ENCODE measurements at regions not wholly inside any gene's neighbourhood (a gene's known extent, or its start where the extent isn't known, plus 50 kb on each side); places are given as distances from the start of the nearest gene placed in this dataset.

DNA sequence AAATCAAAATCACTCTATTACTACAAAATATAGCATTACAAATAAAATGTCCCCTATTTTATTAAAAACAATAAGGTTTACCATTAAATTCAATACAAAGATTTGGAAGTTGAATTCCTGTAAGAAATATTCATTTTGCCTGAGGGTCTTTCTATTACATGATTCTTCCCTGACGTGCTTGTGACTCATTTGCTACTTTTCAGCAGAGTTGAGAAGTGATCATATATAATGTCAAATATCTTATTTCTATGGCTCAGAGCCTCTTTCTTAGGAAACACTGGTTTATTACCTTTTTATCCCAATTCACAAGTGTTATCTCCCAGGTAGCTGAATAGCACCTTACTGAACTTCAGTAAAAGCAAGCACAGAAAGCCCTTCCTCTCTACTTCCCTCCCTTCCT, 65.2 kb upstream of the CNTN5 start:
- Histone ChIP-seq H3K9ac (ENCODE audit: low read length) (no peak overlapping the region), H3K4me3 (ENCODE audit: control extremely low read depth in 1 of 5, extremely low read depth in 1 of 5, insufficient read depth in 1 of 5, low read depth in 2 of 5, low read length in 4 of 5) (no peak overlapping the region), H2AFZ (ENCODE audit: insufficient read depth, low read depth, low read length, poor library complexity, severe bottlenecking) (no peak overlapping the region), H3K79me2 (ENCODE audit: control insufficient read depth, insufficient read depth, low read length) (no peaks in the 10 kb centered on the region), H3K4me1 (ENCODE audit: control insufficient read depth in 2 of 2, insufficient read depth in 2 of 2, low read length in 2 of 2) (no peaks in the 10 kb centered on the region), H3K27me3 (replicated peaks in 1 of 4; ENCODE audit: control extremely low read depth in 1 of 4, control insufficient read depth in 3 of 4, insufficient read depth in 4 of 4, low read length in 3 of 4) (no peaks in the 10 kb centered on the region), H3K4me2 (replicated peaks; ENCODE audit: low read depth, low read length, poor library complexity, severe bottlenecking) (no peak overlapping the region), H3K9me3 (ENCODE audit: control extremely low read depth in 1 of 3, control insufficient read depth in 2 of 3, insufficient read depth in 1 of 3, low read length in 2 of 3) (no peaks in the 10 kb centered on the region), H4K20me1 (ENCODE audit: control insufficient read depth, insufficient read depth, low read length, poor library complexity, severe bottlenecking) (no peaks in the 10 kb centered on the region), H3K36me3 (replicated peaks in 1 of 2; ENCODE audit: control extremely low read depth in 1 of 2, control insufficient read depth in 1 of 2, extremely low read depth in 1 of 2, insufficient read depth in 2 of 2, low read length in 1 of 2) (no peaks in the 10 kb centered on the region), H3K27ac (ENCODE audit: low read length in 2 of 2) (no peak overlapping the region)
- TF ChIP-seq CTCF (IDR thresholded peaks at IDR 0.05) (no peak), EZH2 (IDR thresholded peaks at IDR 0.05; ENCODE audit: borderline replicate concordance, insufficient read depth, low read depth, low read length, poor library complexity, severe bottlenecking) (no peak)
- Mint-ChIP-seq H3K27me3 (no peaks in the 10 kb centered on the region), H3K4me1 (no peaks in the 10 kb centered on the region), H3K4me3 (no peak overlapping the region), H3K9me3 (ENCODE audit: insufficient read depth) (peaks cover 8% of the 10 kb centered on the region), H3K27ac (no peak overlapping the region)
- ChIA-PET CTCF (no interaction called here), POLR2A (no interaction called here)
- intact Hi-C loops (cut with micrococcal nuclease), result no loop called here
- ATAC-seq (ENCODE audit: low read depth) (no peak), DNase-seq (no peak)
- WGBS (ENCODE audit: insufficient coverage), result no CpG with 5 or more reads among the region's 1 CpG

GRCh38 chr11:98964146-98964545, 56.6 kb upstream of the CNTN5 start:
- no peak overlapping the region for H3K4me3 ChIP-seq (ENCODE audit: control extremely low read depth in 1 of 5, extremely low read depth in 1 of 5, insufficient read depth in 1 of 5, low read depth in 2 of 5, low read length in 4 of 5)
- no peak overlapping the region for H3K4me2 ChIP-seq (replicated peaks; ENCODE audit: low read depth, low read length, poor library complexity, severe bottlenecking)
- H3K4me1 ChIP-seq (ENCODE audit: control insufficient read depth in 2 of 2, insufficient read depth in 2 of 2, low read length in 2 of 2), result no peaks in the 10 kb centered on the region
- H3K27ac Mint-ChIP-seq, result no peak overlapping the region
- H3K36me3 ChIP-seq (replicated peaks in 1 of 2; ENCODE audit: control extremely low read depth in 1 of 2, control insufficient read depth in 1 of 2, extremely low read depth in 1 of 2, insufficient read depth in 2 of 2, low read length in 1 of 2), result no peaks in the 10 kb centered on the region
- CTCF ChIA-PET, result no interaction called here
- no peaks in the 10 kb centered on the region for H3K27me3 Mint-ChIP-seq
- H3K27ac ChIP-seq (ENCODE audit: low read length in 2 of 2), result no peak overlapping the region
- H3K9me3 ChIP-seq (ENCODE audit: control extremely low read depth in 1 of 3, control insufficient read depth in 2 of 3, insufficient read depth in 1 of 3, low read length in 2 of 3), result no peaks in the 10 kb centered on the region
- H3K9ac ChIP-seq (ENCODE audit: low read length), result no peak overlapping the region
- ATAC-seq (ENCODE audit: low read depth), result no peak
- H4K20me1 ChIP-seq (ENCODE audit: control insufficient read depth, insufficient read depth, low read length, poor library complexity, severe bottlenecking), result no peaks in the 10 kb centered on the region
- intact Hi-C loops (cut with micrococcal nuclease), result no loop called here
- no peaks in the 10 kb centered on the region for H3K79me2 ChIP-seq (ENCODE audit: control insufficient read depth, insufficient read depth, low read length)
- POLR2A ChIA-PET, result no interaction called here
- H3K4me3 Mint-ChIP-seq, result no peak overlapping the region
- H3K9me3 Mint-ChIP-seq (ENCODE audit: insufficient read depth), result no peaks in the 10 kb centered on the region
- H3K4me1 Mint-ChIP-seq, result no peaks in the 10 kb centered on the region
- H3K27me3 ChIP-seq (replicated peaks in 1 of 4; ENCODE audit: control extremely low read depth in 1 of 4, control insufficient read depth in 3 of 4, insufficient read depth in 4 of 4, low read length in 3 of 4), result no peaks in the 10 kb centered on the region
- TF ChIP-seq EZH2 (IDR thresholded peaks at IDR 0.05; ENCODE audit: borderline replicate concordance, insufficient read depth, low read depth, low read length, poor library complexity, severe bottlenecking) (no peak), CTCF (IDR thresholded peaks at IDR 0.05) (no peak)
- no peak overlapping the region for H2AFZ ChIP-seq (ENCODE audit: insufficient read depth, low read depth, low read length, poor library complexity, severe bottlenecking)
- no peak for DNase-seq
- WGBS (ENCODE audit: insufficient coverage), result 100% methylated on average over 2 of the region's 3 CpGs
